SKM-1 (cell line): ENCODE measurements at regions not wholly inside any gene's neighbourhood (a gene's known extent, or its start where the extent isn't known, plus 50 kb on each side); places are given as distances from the start of the nearest gene placed in this dataset.

Experiments
- DNase-seq: peaks from one replicate; lab custom pipeline; 2025; ENCODE audit not compliant: unreplicated experiment; lab: John Stamatoyannopoulos, UW

GRCh38 chr5:67390935-67391334 is 194.3 kb upstream of the CD180 start:
- DNase-seq: no peak

GRCh38 chr5:67383451-67383850 is 186.9 kb upstream of the CD180 start:
- no peak for DNase-seq

DNA sequence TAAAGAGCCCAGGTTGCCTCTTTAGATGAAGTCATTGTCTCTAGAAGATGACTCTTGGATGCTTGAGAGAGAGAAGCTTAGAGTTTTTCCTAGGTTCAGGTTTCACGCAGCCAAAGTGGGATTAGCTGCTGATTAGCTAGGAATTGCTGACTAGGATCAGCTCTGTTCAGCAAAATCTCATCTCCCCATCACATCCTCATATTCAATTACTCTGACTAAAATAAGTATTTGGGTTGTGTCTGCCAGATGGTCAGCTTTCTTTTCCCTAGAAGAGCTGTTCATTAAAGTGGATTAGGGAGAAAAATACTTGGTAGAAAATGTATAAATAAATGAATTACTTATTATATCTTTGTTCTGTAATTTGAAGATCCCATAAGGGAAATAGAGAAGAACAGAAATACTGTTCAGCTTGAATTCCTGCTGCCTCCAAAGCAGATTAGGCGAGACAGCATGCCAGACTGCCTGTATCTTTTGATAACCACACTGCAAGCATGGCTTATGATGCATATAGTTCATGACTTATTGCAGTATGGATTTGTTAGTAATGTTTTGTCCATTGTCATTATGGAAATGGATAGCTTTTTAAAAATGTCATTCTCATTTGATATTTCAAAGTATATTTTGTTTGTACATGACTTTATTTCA is 184.8 kb upstream of the CD180 start:
- DNase-seq: no peak

GRCh38 chr5:67380431-67380830 is 183.8 kb upstream of the CD180 start:
- DNase-seq: no peak

DNA sequence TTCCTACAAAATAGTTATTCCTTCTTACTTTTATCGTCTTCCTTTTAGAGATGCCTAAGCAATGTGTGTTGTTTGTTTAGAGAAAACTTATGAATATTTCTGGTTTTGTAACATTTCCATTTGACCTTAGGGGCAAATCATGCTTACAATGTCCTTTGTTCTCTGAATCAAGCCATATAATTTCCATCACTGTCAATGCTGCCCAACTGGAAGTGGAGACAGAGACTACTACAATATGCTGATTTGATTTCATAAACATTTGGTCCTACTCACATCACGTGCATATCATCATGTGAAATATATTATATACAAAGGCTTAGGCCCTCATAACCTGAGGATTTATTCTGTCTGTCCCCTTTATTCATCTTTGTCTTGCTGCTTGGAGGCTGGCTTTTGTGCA is 183.2 kb upstream of the CD180 start:
- DNase-seq: no peak

- DNase-seq: no peak
Measured at GRCh38 chr5:67378256-67378655, 181.7 kb upstream of the CD180 start.

- no peak for DNase-seq
Measured at GRCh38 chr5:67377631-67378030, 181.0 kb upstream of the CD180 start.

GRCh38 chr5:67375606-67376005 is 179.0 kb upstream of the CD180 start:
- DNase-seq: no peak

GRCh38 chr5:67374378-67374777 is 177.8 kb upstream of the CD180 start:
- DNase-seq: no peak

- DNase-seq: no peak
Measured at GRCh38 chr5:67373518-67373917, 176.9 kb upstream of the CD180 start.

DNA sequence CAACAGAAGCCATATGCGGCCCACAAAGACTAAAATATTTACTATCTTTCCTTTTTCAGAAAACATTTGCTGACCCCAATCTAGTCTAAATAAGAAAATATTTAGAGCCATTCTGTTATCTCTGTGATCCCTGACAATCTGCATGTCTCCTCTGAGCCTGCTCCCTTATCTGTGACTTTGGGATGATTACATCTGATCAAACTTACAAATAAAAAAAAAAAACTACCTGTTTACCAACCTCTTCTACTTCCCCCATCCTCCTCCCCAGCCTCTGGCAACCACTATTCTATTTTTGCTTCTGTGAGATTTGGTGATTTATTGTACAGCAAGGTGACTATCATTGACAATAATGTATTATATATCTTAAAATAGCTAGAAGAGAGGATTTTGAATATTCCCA is 176.3 kb upstream of the CD180 start:
- DNase-seq: no peak

DNA sequence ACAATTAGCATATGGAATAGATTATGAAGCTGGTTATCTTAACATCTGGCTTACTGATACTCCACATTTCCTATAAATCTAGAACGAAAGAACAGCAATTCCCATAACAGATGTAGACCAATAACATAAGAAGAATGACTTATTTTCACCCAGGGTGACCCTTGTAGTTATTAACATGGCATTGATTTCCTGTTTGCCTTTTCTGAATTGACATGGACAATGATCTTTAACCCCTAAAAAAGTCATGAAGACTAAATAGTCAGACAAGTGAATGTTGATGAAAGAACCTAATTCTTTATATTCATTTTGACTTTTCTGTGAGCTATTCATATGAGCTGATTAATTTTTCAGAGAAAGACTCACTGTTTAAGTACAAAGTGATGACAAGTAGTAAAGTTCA is 175.3 kb upstream of the CD180 start:
- no peak for DNase-seq

GRCh38 chr5:67366691-67367395 is 170.2 kb upstream of the CD180 start:
- DNase-seq: no peak

DNA sequence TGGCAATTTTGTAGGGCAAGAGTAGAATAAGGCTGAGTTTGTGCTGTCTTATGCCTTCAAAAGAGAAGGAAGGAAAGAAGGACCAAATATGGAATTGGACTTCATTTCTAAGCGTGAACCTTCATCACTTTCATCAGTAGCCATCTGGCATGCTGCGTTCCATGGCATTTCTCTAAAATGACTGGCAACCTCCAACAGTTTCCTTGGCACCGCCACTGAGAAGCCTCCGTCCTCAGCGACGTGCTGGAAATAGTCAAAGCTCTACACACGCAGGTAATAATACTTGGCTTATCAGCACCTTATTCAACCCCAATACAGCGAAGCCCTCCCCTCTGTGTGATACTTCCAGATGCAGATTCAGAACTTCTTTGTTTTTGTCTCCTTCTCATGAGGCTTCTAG is 169.7 kb upstream of the CD180 start:
- DNase-seq: no peak

- DNase-seq: no peak
Measured at GRCh38 chr5:67364381-67364970, 167.9 kb upstream of the CD180 start.

GRCh38 chr5:67363963-67364362 is 167.4 kb upstream of the CD180 start:
- DNase-seq: no peak

- DNase-seq: no peak
Measured at GRCh38 chr5:67363180-67363709, 166.6 kb upstream of the CD180 start.

DNA sequence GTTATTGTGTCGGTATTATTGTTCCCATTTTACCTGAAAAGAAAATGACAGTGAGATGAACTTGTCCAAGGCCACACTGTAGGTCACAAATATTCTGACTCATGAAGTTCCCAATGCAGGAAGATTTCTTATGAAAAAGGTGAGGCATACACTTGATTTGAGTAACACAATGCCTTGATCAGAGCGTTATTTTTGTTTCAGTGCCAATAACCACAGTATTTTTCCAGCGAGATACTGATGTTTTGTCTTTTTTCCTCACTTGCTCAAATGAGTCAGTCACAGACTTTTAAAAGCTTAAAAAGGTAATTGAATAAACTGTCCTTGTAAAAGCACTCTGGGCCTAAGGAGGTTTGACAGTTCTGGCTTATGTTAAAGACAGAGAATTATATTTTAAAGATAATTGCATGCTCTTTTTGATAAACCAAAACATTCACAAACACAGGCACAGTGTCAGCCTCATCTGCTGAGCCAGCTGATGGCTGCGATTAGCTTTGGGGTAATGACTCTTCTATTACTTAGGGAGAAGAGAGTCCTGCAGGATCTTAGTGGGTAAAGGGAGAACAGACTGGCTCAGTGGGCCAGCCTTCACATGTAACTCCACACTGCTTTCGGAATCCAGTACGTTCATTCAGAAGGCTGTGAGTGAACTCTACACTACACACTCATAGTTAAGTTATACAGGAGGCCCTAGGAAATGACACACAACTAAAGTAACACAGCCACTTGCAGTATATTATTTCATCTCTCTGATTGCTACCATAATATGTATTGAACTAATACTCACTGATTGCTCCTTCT is 165.5 kb upstream of the CD180 start:
- no peak for DNase-seq

GRCh38 chr5:67360047-67360446 is 163.4 kb upstream of the CD180 start:
- DNase-seq: no peak

DNA sequence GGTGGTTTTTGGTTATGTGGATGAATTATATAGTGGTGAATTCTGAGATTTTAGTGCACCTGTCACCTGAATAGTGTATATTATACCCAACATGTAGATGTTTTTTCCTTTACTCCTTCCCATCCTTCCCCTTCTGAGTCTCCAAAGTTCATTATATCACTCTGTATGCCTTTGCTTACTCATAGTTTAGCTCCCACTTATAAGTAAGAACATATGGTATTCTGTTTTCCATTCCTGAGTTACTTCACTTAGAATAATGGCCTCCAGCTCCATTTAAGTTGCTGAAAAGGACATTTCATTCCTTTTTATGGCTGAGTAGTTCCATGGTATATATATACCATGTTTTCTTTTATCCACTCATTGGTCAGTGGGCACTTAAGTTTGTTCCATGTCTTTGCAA is 161.6 kb upstream of the CD180 start:
- no peak for DNase-seq

DNA sequence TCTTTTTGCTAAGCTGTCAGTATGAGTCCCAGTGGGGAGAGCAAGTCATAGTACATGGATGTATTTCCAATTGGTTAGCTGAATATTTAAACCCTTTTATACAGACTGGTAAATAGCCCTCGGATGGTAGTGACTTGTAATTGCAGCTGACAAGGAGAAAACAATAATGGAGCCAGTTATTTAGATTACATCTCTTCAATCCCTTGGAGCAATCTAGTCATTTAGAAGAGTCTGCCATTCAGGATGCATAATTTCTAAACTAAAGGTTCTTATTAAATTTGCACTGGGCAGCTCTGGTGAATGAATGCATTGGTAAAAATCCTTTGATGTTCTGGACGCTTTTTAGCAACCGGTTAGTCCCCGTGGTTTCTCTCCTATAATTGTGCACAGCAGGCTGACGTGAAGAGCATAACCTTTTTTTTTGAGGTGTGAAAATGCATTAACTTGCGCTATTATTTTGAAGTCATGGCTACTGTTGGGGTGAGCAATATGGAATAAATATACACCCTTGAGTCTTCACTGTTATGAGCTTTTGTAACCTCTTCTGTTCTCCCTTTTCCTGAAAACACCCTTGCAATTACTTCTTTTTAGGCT is 158.6 kb upstream of the CD180 start:
- DNase-seq: no peak
